H9 (cell line): ENCODE measurements at regions not wholly inside any gene's neighbourhood (a gene's known extent, or its start where the extent isn't known, plus 50 kb on each side); places are given as distances from the start of the nearest gene placed in this dataset.

Source experiments
- DNase-seq: peaks from one replicate; pipeline ENCODE4 v3.0.0-alpha.2; 2017
- H2AFZ ChIP-seq: one replicate; pipeline ENCODE4 v1.6.1; 2013; ENCODE audit warnings: mild to moderate bottlenecking, low read length, control low read depth, moderate library complexity
- H2AK5ac ChIP-seq: 2 replicates; pipeline ENCODE4 v1.6.1; 2013; ENCODE audit warnings: low read length, control low read depth, mixed read lengths; ENCODE audit not compliant: insufficient read length
- H2BK120ac ChIP-seq: one replicate; pipeline ENCODE4 v1.6.1; 2013; ENCODE audit warnings: low read depth, mild to moderate bottlenecking, low read length, control low read depth, inconsistent platforms; ENCODE audit not compliant: poor library complexity, severe bottlenecking
- H2BK12ac ChIP-seq: 2 replicates; pipeline ENCODE4 v1.6.1; 2013; ENCODE audit warnings: low read length, control low read depth, mixed read lengths, low read depth; ENCODE audit not compliant: insufficient read length
- H2BK15ac ChIP-seq: 2 replicates; pipeline ENCODE4 v1.6.1; 2013; ENCODE audit warnings: low read depth, low read length, control low read depth
- H2BK20ac ChIP-seq: one replicate; pipeline ENCODE4 v1.6.1; 2013; ENCODE audit warnings: low read depth, mild to moderate bottlenecking, low read length, control low read depth, inconsistent platforms; ENCODE audit not compliant: poor library complexity, severe bottlenecking
- H2BK5ac ChIP-seq: 2 replicates; pipeline ENCODE4 v1.6.1; 2013; ENCODE audit warnings: low read length, control low read depth, mixed read lengths; ENCODE audit not compliant: insufficient read length
- H3K14ac ChIP-seq: 2 replicates; pipeline ENCODE4 v1.6.1; 2013; ENCODE audit warnings: low read length, control low read depth; ENCODE audit not compliant: insufficient read depth
- H3K18ac ChIP-seq: 2 replicates; pipeline ENCODE4 v1.6.1; 2013; ENCODE audit warnings: low read depth, mild to moderate bottlenecking, mixed read lengths, low read length, control low read depth; ENCODE audit not compliant: insufficient read length
- H3K23ac ChIP-seq: 2 replicates; pipeline ENCODE4 v1.6.1; 2013; ENCODE audit warnings: low read length, control low read depth, mixed read lengths, low read depth; ENCODE audit not compliant: insufficient read length
- H3K23me2 ChIP-seq: 2 replicates; pipeline ENCODE4 v1.6.1; 2013; ENCODE audit warnings: low read depth, mild to moderate bottlenecking, mixed read lengths, low read length, control low read depth; ENCODE audit not compliant: insufficient read length, poor library complexity, severe bottlenecking
- H3K27ac ChIP-seq: 2 replicates; pipeline ENCODE4 v1.5.1; 2013; ENCODE audit warnings: low read length, control low read depth, mixed read lengths, low read depth; ENCODE audit not compliant: insufficient read length
- H3K27me3 ChIP-seq: 2 replicates; pipeline ENCODE4 v1.6.1; 2013; ENCODE audit warnings: low read length, control low read depth, inconsistent platforms; ENCODE audit not compliant: insufficient read depth
- H3K4ac ChIP-seq: 2 replicates; pipeline ENCODE4 v1.6.1; 2013; ENCODE audit warnings: low read depth, mild to moderate bottlenecking, control low read depth, inconsistent platforms, low read length, moderate library complexity
- H3K4me1 ChIP-seq: 2 replicates; pipeline ENCODE4 v1.6.1; 2013; ENCODE audit warnings: low read length, control low read depth, inconsistent platforms; ENCODE audit not compliant: insufficient read depth
- H3K4me2 ChIP-seq: 2 replicates; pipeline ENCODE4 v1.6.1; 2013; ENCODE audit warnings: low read length, control low read depth, mixed read lengths; ENCODE audit not compliant: insufficient read length, insufficient read depth
- H3K56ac ChIP-seq: 2 replicates; pipeline ENCODE4 v1.6.1; 2013; ENCODE audit warnings: low read depth, mild to moderate bottlenecking, mixed read lengths, low read length, control low read depth; ENCODE audit not compliant: insufficient read length
- H3K79me1 ChIP-seq: 2 replicates; pipeline ENCODE4 v1.6.1; 2013; ENCODE audit warnings: low read depth, mild to moderate bottlenecking, moderate library complexity, low read length, control low read depth, inconsistent platforms; ENCODE audit not compliant: insufficient read depth, poor library complexity, severe bottlenecking
- H3K79me2 ChIP-seq: 2 replicates; pipeline ENCODE4 v1.6.1; 2013; ENCODE audit warnings: low read length, control low read depth, inconsistent platforms; ENCODE audit not compliant: insufficient read depth
- H3K9ac ChIP-seq: 2 replicates; pipeline ENCODE4 v1.6.1; 2013; ENCODE audit warnings: low read length, control low read depth, mixed read lengths; ENCODE audit not compliant: insufficient read length; ENCODE audit errors: extremely low read depth
- H3K9me3 ChIP-seq: one replicate; pipeline ENCODE4 v1.6.1; 2013; ENCODE audit warnings: low read depth, low read length, inconsistent platforms; ENCODE audit not compliant: control insufficient read depth
- H3T11ph ChIP-seq: one replicate; pipeline ENCODE4 v1.6.1; 2013; ENCODE audit warnings: mild to moderate bottlenecking, low read length, control low read depth, inconsistent platforms
- H4K20me1 ChIP-seq: one replicate; pipeline ENCODE4 v1.6.1; 2013; ENCODE audit not compliant: control insufficient read depth, insufficient read length, insufficient read depth
- H4K5ac ChIP-seq: 2 replicates; pipeline ENCODE4 v1.6.1; 2013; ENCODE audit warnings: low read depth, mild to moderate bottlenecking, mixed read lengths, low read length, control low read depth; ENCODE audit not compliant: insufficient read length
- H4K8ac ChIP-seq: replicated peaks from 2 replicates; pipeline ENCODE4 v1.6.1; 2013; ENCODE audit warnings: low read length, control low read depth, mixed read lengths, low read depth; ENCODE audit not compliant: insufficient read length
- H4K91ac ChIP-seq: 2 replicates; pipeline ENCODE4 v1.6.1; 2013; ENCODE audit warnings: low read depth, mild to moderate bottlenecking, moderate library complexity, mixed read lengths, low read length, control low read depth; ENCODE audit not compliant: insufficient read length
- H3K27ac Mint-ChIP-seq, 3 experiments: 2 replicates in 2 of 3; 3 replicates in 1 of 3; pipeline ENCODE4 v1.8.0; 2020 to 2021; ENCODE audit warnings: mixed read lengths in 3 of 3, mild to moderate bottlenecking in 1 of 3, moderate library complexity in 1 of 3
- H3K27me3 Mint-ChIP-seq: 2 replicates; pipeline ENCODE4 v1.8.0; 2021; ENCODE audit warnings: low read depth, mild to moderate bottlenecking, moderate library complexity, mixed read lengths
- H3K36me3 Mint-ChIP-seq, 3 experiments: 2 replicates in 2 of 3; 3 replicates in 1 of 3; pipeline ENCODE4 v1.8.0; 2020 to 2021; ENCODE audit warnings: low read depth in 3 of 3, mixed read lengths in 3 of 3; ENCODE audit not compliant: insufficient read depth in 1 of 3
- H3K4me1 Mint-ChIP-seq, 2 experiments: 2 replicates each; pipeline ENCODE4 v1.8.0; 2020; ENCODE audit warnings: mixed read lengths in 2 of 2
- H3K4me3 Mint-ChIP-seq, 2 experiments: 2 replicates in 1 of 2; 3 replicates in 1 of 2; pipeline ENCODE4 v1.8.0; 2020 to 2021; ENCODE audit warnings: mild to moderate bottlenecking in 2 of 2, mixed read lengths in 2 of 2, moderate library complexity in 1 of 2
- H3K9me3 Mint-ChIP-seq, 2 experiments: 2 replicates in 1 of 2; 3 replicates in 1 of 2; pipeline ENCODE4 v1.8.0; 2020; ENCODE audit warnings: mild to moderate bottlenecking in 2 of 2, mixed read lengths in 2 of 2, moderate library complexity in 1 of 2
- CTCF ChIP-seq: fragments of 200-600 bp; sonication (generic); conservative IDR thresholded peaks from 3 replicates; pipeline ENCODE4 v1.8.0; 2021; ENCODE audit warnings: antibody characterized with exemption, mild to moderate bottlenecking
- WGBS: extraction: QIAGEN DNeasy Blood & Tissue Kit; methylation state at CpG from one replicate; pipeline ENCODE4 v1.1.7; 2013; ENCODE audit warnings: missing lambda C conversion rate, low lambda C conversion rate, mixed read lengths; ENCODE audit not compliant: insufficient read length; ENCODE audit errors: extremely low coverage; 5-methylcytosine and 5-hydroxymethylcytosine counted together

DNA sequence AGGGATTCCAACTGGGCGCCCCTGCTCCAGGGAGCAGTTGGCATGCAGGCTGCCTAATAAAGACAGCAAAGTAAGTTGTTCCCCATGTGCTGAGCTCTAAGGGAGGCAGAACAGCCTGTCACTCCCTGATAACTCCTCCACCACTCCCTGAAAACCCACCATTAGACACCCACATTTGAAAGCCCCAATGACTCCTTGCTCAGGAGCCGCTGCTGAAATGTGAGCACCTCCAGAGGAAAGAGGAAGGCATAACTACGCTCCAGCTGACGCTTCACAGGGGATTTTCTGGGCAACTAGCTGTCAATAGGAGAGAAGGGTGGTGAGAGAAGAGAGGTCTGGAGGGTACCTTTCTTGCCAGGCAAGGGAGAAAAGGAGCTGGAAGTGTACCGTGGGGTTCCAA, 62.5 kb downstream of the NPY1R start:
- no peak for DNase-seq
- no peak overlapping the region for H3K4me3 Mint-ChIP-seq

More for the DNA sequence above, 62.5 kb downstream of the NPY1R start:
- no peak overlapping the region for H4K8ac ChIP-seq
- no peak overlapping the region for H2AK5ac ChIP-seq
- no peaks in the 10 kb centered on the region for H3K27me3 ChIP-seq
- no peak overlapping the region for H2BK5ac ChIP-seq
- H2BK120ac ChIP-seq = no peak overlapping the region
- H3K79me1 ChIP-seq = no peaks in the 10 kb centered on the region
- no peak overlapping the region for H3K56ac ChIP-seq
- H3T11ph ChIP-seq = no peak overlapping the region
- Mint-ChIP-seq H3K27me3 (no peaks in the 10 kb centered on the region), H3K4me1 (peaks cover 16 to 26% of the 10 kb centered on the region in 2 experiments), H3K27ac (no peak overlapping the region), H3K36me3 (no peaks in the 10 kb centered on the region), H3K9me3 (no peaks in the 10 kb centered on the region)
- H3K4me1 ChIP-seq = no peaks in the 10 kb centered on the region; the same call in 1 of the 2 replicates
- H4K5ac ChIP-seq = no peak overlapping the region
- no peak overlapping the region for H3K4ac ChIP-seq
- H3K79me2 ChIP-seq = no peaks in the 10 kb centered on the region
- no peaks in the 10 kb centered on the region for H3K23me2 ChIP-seq
- H3K9ac ChIP-seq = no peak overlapping the region
- no peak overlapping the region for H2AFZ ChIP-seq
- H3K9me3 ChIP-seq = no peaks in the 10 kb centered on the region
- H3K23ac ChIP-seq = no peak overlapping the region
- no peak overlapping the region for H3K27ac ChIP-seq
- H2BK12ac ChIP-seq = no peak overlapping the region
- WGBS = no CpG with 5 or more reads among the region's 5 CpGs
- H3K18ac ChIP-seq = no peak overlapping the region
- H3K14ac ChIP-seq = no peak overlapping the region
- no peaks in the 10 kb centered on the region for H4K20me1 ChIP-seq
- H2BK20ac ChIP-seq = no peak overlapping the region
- TF ChIP-seq CTCF = no peak
- no peak overlapping the region for H2BK15ac ChIP-seq
- H4K91ac ChIP-seq = no peak overlapping the region
- H3K4me2 ChIP-seq = no peak overlapping the region
